Activated CD4-positive, alpha-beta T cell treated with anti-CD3 and anti-CD28 coated beads for 48 hours (primary cell): ENCODE measurements at regions not wholly inside any gene's neighbourhood (a gene's known extent, or its start where the extent isn't known, plus 50 kb on each side); places are given as distances from the start of the nearest gene placed in this dataset.

ENCODE experiments used
- DNase-seq: peaks from one replicate; pipeline ENCODE4 v3.0.0-alpha.2; 2020

DNA sequence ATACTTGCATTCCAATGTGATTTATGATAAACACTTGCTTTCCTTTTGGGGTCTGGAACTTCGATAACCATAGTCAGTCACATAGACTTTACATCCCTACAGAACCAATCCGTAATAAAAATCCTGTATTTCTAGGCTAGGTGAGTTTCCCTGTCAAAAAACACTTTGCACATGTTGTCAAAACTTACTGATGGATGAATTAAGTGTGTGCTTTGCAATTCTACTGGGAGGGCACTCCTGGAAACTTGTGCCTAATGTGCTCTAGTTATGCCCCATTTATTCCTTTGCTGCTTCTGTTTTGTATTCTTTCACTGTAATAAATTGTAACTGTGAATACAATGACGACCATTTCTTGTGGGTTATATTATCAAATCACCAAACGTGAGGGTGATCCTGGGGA lies 684.8 kb upstream of the PCDH15 start:
- DNase-seq: no peak

GRCh38 chr10:55476129-55476528 lies 675.1 kb upstream of the PCDH15 start:
- DNase-seq: no peak

- DNase-seq: no peak
Observed at GRCh38 chr10:55474258-55474657, 673.2 kb upstream of the PCDH15 start.

- no peak for DNase-seq
Observed at GRCh38 chr10:55470840-55471239, 669.8 kb upstream of the PCDH15 start.

DNA sequence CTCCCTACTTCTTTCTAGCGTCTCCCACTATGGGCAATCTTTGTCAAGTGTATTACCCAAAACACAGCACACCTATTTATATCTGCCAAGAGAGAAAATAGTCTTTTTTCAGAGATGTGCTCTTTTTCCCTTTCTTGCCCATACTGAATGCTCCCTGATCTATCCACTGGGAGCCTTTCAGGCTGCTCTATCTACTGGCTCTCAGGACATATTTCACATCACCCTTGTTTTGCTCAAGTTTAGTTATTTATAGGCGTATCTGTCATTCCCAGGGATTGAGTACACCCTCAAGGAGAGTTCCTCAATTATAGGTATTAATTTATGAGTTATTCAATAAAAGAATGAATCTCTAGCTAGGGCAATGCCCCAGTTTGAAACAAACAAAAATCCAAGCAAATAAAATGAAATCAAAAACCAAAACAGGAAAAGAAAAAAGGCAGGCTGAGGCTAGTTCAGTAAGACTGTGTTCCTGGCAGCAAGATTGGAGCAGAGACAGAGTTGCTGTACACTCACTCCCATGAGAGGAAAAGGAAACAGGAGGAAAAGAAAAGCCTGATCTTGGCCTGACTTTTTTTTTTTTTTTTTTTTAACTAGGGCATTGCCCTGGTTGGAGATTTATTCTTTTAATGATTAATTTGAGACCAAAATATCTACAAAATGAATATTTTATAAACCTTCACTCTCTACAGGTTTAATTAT lies 665.9 kb upstream of the PCDH15 start:
- no peak for DNase-seq

GRCh38 chr10:55464083-55464482 lies 663.1 kb upstream of the PCDH15 start:
- DNase-seq: no peak

DNA sequence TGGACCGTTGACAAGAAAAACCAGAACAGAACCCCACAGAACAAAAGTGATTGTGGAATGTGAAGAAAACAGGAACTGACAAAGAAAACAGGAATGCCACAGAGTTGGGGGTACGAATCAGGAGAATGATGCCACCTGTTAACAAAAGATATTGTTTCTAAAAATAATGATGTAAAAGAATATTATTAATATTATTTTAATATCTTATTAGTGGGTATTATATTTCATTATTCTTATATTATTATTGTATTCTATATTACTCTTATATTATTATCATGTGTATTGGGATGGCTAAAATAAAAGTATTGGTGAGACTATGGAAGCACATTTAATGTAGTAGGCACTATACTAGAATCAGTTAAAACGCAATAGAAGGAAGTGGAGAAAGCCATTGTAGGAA lies 659.0 kb upstream of the PCDH15 start:
- no peak for DNase-seq

DNA sequence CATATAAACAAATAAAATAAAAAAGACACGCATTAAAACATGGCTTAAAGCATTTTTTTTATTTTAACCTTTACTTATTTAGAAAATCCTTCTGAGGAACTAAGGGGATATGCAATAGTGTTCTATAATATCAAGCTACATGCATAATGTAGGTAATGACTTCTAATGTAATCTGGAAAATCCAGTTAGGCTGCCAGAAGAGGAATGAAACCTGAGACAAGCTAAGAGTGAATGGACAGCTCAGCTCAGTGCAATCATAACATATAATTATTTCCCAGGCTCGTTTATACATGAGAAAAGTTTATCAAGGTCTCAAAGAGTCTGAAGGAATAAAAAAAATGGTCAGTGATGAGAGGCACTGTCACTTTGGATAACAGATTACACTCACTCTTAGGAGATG lies 649.0 kb upstream of the PCDH15 start:
- no peak for DNase-seq

GRCh38 chr10:55446441-55447002 lies 645.5 kb upstream of the PCDH15 start:
- DNase-seq: no peak

DNA sequence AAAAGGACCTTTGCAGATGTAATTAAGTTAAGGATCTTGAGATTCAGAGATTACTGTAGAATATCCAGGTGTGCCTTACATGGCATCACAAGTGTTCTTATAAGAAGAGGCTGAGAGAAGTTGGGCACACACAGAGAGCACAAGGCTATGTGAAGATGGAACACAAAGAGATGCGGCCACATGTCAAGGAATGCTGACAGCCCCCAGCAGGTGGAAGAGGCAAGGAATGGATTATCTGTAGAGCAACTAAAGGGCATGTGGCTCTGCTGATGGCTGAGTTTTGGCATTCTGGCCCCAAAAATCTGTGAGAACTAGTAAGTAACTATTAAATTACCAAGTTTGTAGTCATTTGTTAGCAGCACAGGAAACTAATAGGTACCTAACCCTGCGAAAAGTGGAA lies 640.7 kb upstream of the PCDH15 start:
- no peak for DNase-seq

DNA sequence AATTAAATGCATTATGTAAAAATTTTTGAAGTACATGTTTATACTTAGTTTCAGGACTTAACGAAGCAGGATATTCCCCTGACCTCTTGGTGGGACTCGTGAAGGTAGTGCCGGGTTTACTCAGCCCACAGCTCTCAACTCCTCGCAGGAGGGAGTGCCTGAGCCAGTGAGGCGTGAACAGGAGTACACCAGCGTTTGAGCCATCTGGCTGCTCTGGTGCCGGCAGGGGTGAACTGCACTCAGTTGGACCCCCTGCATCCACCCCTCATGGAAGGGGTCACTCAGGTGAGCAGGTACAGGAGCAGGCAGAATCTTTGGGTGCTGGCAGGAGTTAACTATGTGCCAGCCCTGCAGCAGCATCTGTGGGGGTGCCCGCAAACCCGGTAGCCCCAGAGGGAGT lies 625.1 kb upstream of the PCDH15 start:
- DNase-seq: no peak

GRCh38 chr10:55410415-55410885 lies 609.4 kb upstream of the PCDH15 start:
- DNase-seq: no peak

DNA sequence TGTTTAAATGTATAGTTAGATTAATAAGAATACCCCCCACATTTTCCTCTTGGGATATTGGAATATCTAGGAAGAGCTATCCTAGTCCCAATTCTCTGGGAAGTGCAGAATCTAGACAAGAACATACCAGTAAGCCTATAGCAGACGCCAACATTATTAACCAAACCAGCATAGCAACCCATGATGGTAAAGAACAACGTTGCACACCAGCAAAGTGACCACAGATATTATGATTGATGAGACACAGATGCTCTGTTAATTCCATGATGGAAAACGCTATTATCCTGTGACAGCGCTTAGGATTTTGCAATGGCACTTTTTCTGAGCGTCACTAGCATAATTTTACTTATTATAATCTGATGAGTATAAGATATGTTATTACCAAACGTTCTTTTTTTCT lies 603.1 kb upstream of the PCDH15 start:
- no peak for DNase-seq

GRCh38 chr10:55400075-55400849 lies 599.2 kb upstream of the PCDH15 start:
- no peak for DNase-seq

- DNase-seq: no peak
Observed at GRCh38 chr10:55398497-55398882, 597.5 kb upstream of the PCDH15 start.

GRCh38 chr10:55397777-55398496 lies 596.9 kb upstream of the PCDH15 start:
- no peak for DNase-seq

GRCh38 chr10:55378196-55378595 lies 577.2 kb upstream of the PCDH15 start:
- DNase-seq: no peak

DNA sequence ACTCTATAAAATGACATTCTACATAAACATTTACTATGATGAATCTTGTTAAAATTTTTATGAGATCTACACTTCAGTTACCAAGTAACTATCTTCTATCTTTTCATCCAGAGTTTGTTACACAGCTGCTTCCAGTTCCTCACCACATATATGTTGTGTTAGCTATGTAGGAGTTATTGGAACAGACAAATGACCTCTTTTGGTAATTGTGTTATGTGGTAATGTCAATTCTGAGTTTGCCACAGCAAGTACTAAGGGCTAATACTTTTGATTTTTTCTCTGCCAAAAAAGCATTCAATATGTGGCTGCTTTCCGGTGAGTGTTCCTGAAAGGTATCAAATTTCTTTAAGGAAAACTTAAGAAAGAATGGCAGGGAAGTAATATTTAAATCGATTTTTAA lies 573.9 kb upstream of the PCDH15 start:
- DNase-seq: no peak

GRCh38 chr10:55374060-55374459 lies 573.0 kb upstream of the PCDH15 start:
- no peak for DNase-seq

DNA sequence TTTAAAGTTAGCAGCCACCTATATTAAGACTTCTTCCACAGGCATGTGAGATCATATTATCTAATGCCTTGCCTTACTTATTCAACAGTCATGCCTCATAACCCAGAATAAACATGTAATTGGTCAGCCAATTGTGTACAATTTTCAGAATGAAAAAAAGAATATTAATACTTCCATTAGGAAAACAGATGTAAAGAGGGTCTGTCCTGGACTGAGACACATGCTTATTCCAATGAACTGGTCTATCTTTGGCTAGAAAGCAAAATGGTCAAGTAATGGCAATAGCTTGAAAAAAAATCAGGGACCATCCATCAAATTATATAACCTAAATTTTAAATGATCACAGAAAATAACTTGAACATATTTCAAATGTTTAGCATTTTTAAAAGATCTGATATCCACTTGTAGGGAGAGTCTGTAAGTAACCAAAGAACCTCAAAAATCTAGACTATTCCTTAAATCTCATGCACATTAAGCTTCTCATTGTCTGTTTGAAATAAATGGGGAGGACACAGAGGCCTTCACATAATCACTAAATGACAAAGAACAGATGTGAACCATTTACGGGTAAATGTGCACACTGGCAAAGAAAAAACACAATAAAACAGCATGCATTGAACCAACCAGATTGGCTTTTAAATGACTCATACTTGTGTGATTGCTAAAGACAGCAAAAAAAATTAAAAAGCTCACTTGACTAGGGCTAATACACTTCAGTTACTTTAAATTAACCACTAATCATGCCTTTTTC lies 568.8 kb upstream of the PCDH15 start:
- DNase-seq: no peak

DNA sequence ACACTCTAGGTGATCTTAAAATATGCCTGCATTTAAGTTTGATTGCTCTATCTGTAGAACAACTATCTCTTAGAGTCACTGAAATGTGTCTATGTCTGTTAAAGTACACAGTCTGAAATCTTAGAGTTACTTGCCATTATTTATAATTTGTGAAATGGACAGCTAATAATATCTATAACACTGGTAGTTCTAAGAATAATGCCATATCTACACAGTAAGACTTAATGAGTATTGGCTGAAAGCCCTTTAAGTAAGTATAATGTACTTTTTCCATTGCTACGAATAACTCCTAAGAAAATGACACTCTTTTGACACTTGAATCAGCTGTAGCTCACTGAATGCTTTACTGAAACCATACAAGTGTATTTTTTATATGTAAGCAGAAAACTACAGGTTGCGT lies 567.4 kb upstream of the PCDH15 start:
- DNase-seq: no peak

GRCh38 chr10:55367555-55367954 lies 566.5 kb upstream of the PCDH15 start:
- no peak for DNase-seq

DNA sequence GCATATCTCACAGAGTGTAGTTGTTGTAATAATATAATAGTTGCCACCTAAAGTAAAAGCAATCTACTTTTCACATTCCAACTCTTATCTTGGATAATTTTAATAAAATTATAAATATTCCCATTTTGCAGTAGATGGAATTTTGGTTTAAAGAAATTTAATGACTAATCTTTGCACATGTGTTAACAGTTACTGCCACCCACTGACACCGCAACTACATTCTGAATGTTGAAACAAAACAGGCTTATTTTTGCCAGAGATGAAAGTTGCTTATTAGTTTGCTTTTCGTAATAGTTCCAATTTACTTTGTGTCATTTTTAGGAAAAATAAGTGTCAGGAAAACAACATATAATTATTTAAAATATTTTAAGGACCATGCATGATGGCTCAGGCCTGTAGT lies 557.5 kb upstream of the PCDH15 start:
- DNase-seq: no peak
